Fibroblast of lung (primary cell): ENCODE measurements at regions not wholly inside any gene's neighbourhood (a gene's known extent, or its start where the extent isn't known, plus 50 kb on each side); places are given as distances from the start of the nearest gene placed in this dataset.
A peak's percentile ranks its signal among the peaks of the same experiment; 100 is the strongest.

Experiments
- DNase-seq, 2 donors: peaks; one replicate each; pipeline versions ENCODE4 v3.0.0 to v3.0.0-alpha.2; 2010; ENCODE audit warnings: low read depth in 2 of 2
- H2AFZ ChIP-seq: 2 replicates; pipeline ENCODE4 v1.5.1; 2012; ENCODE audit warnings: low read length, control low read depth, inconsistent platforms
- H3K27ac ChIP-seq: 2 replicates; pipeline ENCODE4 v1.5.1; 2011; ENCODE audit warnings: low read length, control low read depth; ENCODE audit not compliant: insufficient read depth
- H3K27me3 ChIP-seq: 2 replicates; pipeline ENCODE4 v1.5.1; 2011; ENCODE audit warnings: mild to moderate bottlenecking, low read length; ENCODE audit not compliant: control insufficient read depth, insufficient read depth
- H3K36me3 ChIP-seq: 2 replicates; pipeline ENCODE4 v1.5.1; 2011; ENCODE audit warnings: low read length; ENCODE audit not compliant: control insufficient read depth, insufficient read depth
- H3K4me1 ChIP-seq: 2 replicates; pipeline ENCODE4 v1.5.1; 2011; ENCODE audit warnings: low read length; ENCODE audit not compliant: control insufficient read depth, insufficient read depth; ENCODE audit errors: extremely low read depth
- H3K4me2 ChIP-seq: 2 replicates; pipeline ENCODE4 v1.5.1; 2011; ENCODE audit warnings: low read length, control low read depth; ENCODE audit not compliant: insufficient read depth; ENCODE audit errors: extremely low read depth
- H3K4me3 ChIP-seq, 4 experiments: fragments of 200-600 bp in 1 of 4; sonication (generic) in 1 of 4; replicated peaks in 1 of 4; 2 replicates each; pipeline ENCODE4 v1.5.1; 2011 to 2016; ENCODE audit warnings: low read length in 4 of 4, low read depth in 3 of 4, mild to moderate bottlenecking in 3 of 4, control low read depth in 2 of 4, inconsistent platforms in 1 of 4, mixed read lengths in 1 of 4; ENCODE audit not compliant: insufficient read depth in 1 of 4; ENCODE audit errors: control extremely low read depth in 1 of 4
- H3K79me2 ChIP-seq: 2 replicates; pipeline ENCODE4 v1.5.1; 2012; ENCODE audit warnings: mild to moderate bottlenecking, low read length, inconsistent platforms; ENCODE audit not compliant: control insufficient read depth, insufficient read depth
- H3K9ac ChIP-seq: 2 replicates; pipeline ENCODE4 v1.5.1; 2011; ENCODE audit warnings: mild to moderate bottlenecking, low read length, control low read depth; ENCODE audit not compliant: insufficient read depth
- H3K9me3 ChIP-seq: 2 replicates; pipeline ENCODE4 v1.5.1; 2012; ENCODE audit warnings: low read depth, low read length; ENCODE audit not compliant: control insufficient read depth, insufficient read depth
- H4K20me1 ChIP-seq: 2 replicates; pipeline ENCODE4 v1.5.1; 2011; ENCODE audit warnings: low read length; ENCODE audit not compliant: control insufficient read depth, insufficient read depth; ENCODE audit errors: extremely low read depth
- CTCF ChIP-seq, 2 donors: IDR thresholded peaks in 1 of 2; conservative IDR thresholded peaks in 1 of 2; 1 replicate in 1 of 2; 2 replicates in 1 of 2; pipeline ENCODE4 v1.5.1; 2011 to 2012; ENCODE audit warnings: low read length in 2 of 2, control low read depth in 1 of 2, inconsistent platforms in 1 of 2, low read depth in 1 of 2, mild to moderate bottlenecking in 1 of 2
- EZH2 ChIP-seq: IDR thresholded peaks from 2 replicates; pipeline ENCODE4 v1.5.1; 2012; ENCODE audit warnings: low read length, control low read depth, mild to moderate bottlenecking; ENCODE audit errors: missing control alignments

DNA sequence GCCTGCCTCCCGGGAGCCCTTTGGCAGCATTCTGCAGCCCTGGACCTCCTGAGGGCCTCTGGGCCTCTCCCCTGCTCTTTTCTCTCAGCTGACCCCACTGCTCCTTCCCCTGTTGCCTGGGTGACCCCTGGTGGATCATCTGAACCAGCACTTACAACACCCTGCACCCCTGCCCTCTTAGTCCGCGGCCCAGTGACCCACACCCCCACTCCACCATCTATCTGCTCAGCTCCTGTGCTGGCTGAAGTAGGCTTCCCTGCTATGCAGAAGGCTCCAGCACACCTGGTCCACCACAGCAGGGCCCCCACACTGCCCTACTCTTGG lies 74.0 kb downstream of the DMRTA2 start:
- TF ChIP-seq CTCF (conservative IDR thresholded peaks at IDR 0.05 in 1 of 2, IDR thresholded peaks at IDR 0.05 in 1 of 2; ENCODE audit: low read depth in 1 of 2, low read length in 2 of 2) (no peak), EZH2 (no peak)

GRCh38 chr1:50348449-50349241 lies 74.6 kb downstream of the DMRTA2 start:
- Histone ChIP-seq H4K20me1 (no peaks in the 10 kb centered on the region), H3K9me3 (no peaks in the 10 kb centered on the region), H2AFZ (no peak overlapping the region), H3K36me3 (no peaks in the 10 kb centered on the region), H3K9ac (no peak overlapping the region), H3K27ac (no peak overlapping the region), H3K79me2 (no peaks in the 10 kb centered on the region), H3K27me3 (peaks cover 3% of the 10 kb centered on the region), H3K4me3 (no peak overlapping the region), H3K4me1 (no peaks in the 10 kb centered on the region), H3K4me2 (no peak overlapping the region)
- DNase-seq = peak; percentile 54 to 77
- TF ChIP-seq CTCF (conservative IDR thresholded peaks at IDR 0.05 in 1 of 2, IDR thresholded peaks at IDR 0.05 in 1 of 2; ENCODE audit: low read depth in 1 of 2, low read length in 2 of 2) = peak; percentile 85 to 89
- TF ChIP-seq EZH2 = no peak

More for the DNA sequence above, 74.0 kb downstream of the DMRTA2 start:
- H3K4me1 ChIP-seq = no peaks in the 10 kb centered on the region
- H3K9me3 ChIP-seq = no peaks in the 10 kb centered on the region
- H4K20me1 ChIP-seq = no peaks in the 10 kb centered on the region
- H3K27me3 ChIP-seq = peaks cover 2% of the 10 kb centered on the region
- H3K36me3 ChIP-seq = no peaks in the 10 kb centered on the region
- H3K27ac ChIP-seq = no peak overlapping the region
- no peak for DNase-seq
- H3K9ac ChIP-seq = no peak overlapping the region
- H2AFZ ChIP-seq = no peak overlapping the region
- no peaks in the 10 kb centered on the region for H3K79me2 ChIP-seq
- H3K4me2 ChIP-seq = no peak overlapping the region
- no peak overlapping the region for H3K4me3 ChIP-seq

- TF ChIP-seq EZH2 (no peak), CTCF (conservative IDR thresholded peaks at IDR 0.05 in 1 of 2, IDR thresholded peaks at IDR 0.05 in 1 of 2; ENCODE audit: low read depth in 1 of 2, low read length in 2 of 2) (no peak)
- no peak overlapping the region for H2AFZ ChIP-seq
- no peak for DNase-seq
- no peaks in the 10 kb centered on the region for H3K79me2 ChIP-seq
- no peak overlapping the region for H3K9ac ChIP-seq
- H3K4me3 ChIP-seq = no peak overlapping the region
- H3K27ac ChIP-seq = no peak overlapping the region
- H3K4me1 ChIP-seq = no peaks in the 10 kb centered on the region
- no peaks in the 10 kb centered on the region for H4K20me1 ChIP-seq
- H3K36me3 ChIP-seq = no peaks in the 10 kb centered on the region
- H3K4me2 ChIP-seq = no peak overlapping the region
- H3K27me3 ChIP-seq = peaks cover 3% of the 10 kb centered on the region
- no peaks in the 10 kb centered on the region for H3K9me3 ChIP-seq
Measured at GRCh38 chr1:50347933-50348332, 75.3 kb downstream of the DMRTA2 start.
